ENCODE measurements at regions not wholly inside any gene's neighbourhood (a gene's known extent, or its start where the extent isn't known, plus 50 kb on each side); places are given as distances from the start of the nearest gene placed in this dataset.

DNA sequence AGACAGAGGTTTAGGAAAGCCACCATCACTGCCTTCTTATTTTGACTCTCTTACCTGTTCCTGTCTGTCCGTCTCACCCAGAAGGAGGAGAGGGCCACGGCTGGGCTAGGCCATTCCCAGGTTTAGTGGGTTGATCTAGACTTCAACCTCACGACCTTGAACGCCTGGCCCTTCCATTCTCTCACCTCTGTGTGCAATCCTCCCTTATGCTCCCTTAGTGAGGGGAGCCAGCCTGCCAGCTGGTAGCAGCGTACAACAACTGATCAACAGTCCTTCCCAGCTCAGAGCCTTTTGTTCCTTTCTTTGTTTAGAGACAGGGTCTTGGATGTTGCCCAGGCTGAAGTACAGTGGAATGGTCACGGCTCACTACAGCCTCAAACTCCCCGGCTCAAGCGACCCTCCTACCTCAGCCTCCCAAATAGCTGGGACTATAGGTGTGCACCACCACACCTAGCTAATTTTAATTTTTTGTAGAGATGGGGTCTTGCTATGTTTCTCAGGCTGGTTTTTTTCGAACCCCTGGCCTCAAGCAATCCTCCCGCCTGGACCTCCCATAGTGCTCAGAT, 123.9 kb downstream of the ZNF664 start:
- FAIRE-seq: no peak

DNA sequence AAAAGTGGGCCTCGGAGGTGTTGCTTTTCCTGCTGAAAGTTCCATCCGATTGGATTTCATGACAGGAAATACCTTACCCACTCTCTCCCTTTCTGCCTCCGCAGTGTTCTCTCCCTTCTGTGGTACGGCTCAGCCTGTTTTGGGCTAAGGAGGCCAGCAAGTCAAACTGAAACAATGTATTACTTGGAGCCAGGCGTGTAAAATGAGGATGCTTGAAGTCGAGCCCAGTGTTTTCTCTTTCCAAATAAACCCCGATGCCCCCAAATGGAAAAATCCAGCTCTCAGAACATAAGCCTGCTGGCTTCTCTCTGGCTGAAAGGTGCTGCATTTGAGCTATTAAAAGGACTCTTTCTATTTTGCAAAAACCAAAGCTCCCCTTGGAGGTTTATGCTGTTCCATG, 124.7 kb downstream of the ZNF664 start:
- FAIRE-seq: no peak

DNA sequence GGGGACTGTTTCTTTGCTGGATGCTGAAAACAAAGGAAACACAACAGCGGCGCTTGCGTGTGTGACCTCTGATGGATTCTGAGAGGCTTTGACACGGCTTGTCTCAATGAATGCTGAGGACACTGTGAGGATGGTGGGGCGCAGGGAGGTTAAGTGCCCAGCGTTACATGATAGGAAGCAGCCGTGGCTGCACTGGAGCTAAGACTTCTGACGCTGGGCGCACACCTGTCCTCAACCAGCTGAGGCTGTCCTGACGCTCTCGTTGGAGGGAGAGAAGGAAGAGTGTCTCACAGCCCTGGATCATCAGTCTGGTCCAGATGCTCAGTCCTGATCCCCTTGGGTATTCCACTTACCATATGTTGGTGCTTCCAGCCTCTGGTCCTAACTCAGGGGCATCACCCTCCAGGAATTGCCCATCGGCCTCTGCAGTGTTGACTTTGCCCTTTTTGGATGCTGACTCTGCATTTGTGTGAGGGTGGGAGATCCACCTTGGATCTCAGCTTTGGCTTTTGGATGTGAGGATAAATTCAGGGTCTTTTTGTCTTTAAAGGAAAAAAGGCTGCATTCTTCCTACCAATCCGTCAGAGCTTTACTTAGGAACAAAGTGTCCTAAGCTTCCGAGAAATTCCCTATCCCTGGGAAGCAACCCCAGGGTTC, 125.2 kb downstream of the ZNF664 start:
- no peak for FAIRE-seq

DNA sequence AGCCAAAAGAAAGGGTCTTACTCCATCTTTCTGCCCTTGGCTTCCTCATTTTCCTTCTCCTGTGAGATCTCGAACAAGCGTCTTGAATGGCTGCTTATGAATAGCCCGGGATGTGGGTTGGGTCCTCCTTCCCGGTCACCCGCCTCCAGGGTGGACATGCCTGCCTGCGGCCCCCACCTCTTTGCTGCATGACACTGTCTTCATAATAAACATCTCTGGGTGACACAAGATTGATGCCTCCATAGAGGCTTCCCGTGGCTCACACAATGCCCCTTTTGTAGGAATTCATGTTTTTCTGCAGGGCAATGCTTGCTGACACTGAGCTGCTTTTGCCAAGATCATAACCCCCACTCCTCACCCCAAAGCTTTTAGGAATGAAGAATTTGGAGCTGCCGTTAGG, 125.9 kb downstream of the ZNF664 start:
- FAIRE-seq: no peak

DNA sequence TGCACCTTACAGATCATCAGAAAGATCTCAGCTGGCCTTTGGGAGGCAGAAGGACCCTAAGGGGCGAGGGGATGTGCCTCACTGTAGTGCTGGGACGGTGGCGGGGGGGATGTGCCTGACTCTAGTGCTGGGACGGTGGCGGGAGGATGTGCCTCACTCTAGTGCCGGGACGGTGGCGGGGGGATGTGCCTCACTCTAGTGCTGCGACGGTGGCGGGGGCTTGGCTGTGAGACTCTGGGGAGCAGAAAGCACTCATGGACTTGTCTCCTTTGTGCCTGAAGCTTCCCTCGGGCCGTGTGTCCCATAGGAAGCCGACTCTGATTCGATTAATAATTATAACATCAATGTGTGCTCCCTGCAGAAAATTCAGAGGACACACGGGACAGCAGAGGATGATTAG, 126.6 kb downstream of the ZNF664 start:
- FAIRE-seq: no peak

DNA sequence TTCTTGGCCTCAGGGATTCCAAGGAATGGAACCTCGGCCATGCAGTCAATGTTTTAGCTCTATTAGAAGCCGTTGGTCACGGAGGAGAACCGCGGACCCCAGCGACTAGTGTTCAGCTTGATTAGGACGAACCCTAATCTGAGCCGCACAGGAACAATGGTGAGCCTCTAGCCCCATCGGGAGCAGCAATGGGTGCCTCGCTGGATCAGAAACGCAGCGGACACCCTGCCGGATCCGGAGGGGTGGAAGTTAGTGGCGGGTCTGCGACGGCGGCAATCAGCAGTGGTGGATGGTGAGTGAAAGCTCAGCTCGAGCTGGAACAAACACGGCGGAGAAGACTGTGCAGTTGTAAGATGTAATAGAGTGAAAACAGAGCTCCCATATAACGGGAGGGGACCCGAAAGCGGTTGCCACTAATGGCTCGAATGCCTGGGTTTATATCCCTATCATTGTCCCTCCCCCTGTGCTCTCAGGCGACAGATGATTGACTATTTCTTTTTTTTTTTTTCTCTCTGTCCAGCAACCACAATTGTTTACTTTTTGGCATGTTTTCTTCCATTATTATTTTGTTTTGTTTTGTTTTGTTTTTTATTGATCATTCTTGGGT, 127.7 kb downstream of the ZNF664 start:
- FAIRE-seq: no peak

DNA sequence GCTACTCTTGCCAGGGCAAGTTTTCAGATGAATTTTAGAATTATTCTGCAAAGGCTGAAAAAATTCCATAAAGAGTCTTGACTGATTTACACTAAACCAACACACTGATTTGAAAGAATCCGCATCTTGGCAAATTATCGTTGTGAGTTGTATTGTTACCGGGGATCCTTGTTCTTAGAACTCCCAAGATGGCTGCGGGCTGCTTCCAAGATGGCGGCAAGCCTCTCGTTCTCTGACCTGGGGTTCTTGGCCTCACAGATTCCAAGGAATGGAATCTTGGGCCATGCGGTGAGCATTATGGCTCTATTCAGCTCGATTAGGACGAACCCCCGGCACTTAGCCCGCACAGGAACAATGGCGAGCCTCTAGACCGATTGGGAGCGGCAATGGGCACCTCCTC, 132.5 kb downstream of the ZNF664 start:
- no peak for FAIRE-seq

DNA sequence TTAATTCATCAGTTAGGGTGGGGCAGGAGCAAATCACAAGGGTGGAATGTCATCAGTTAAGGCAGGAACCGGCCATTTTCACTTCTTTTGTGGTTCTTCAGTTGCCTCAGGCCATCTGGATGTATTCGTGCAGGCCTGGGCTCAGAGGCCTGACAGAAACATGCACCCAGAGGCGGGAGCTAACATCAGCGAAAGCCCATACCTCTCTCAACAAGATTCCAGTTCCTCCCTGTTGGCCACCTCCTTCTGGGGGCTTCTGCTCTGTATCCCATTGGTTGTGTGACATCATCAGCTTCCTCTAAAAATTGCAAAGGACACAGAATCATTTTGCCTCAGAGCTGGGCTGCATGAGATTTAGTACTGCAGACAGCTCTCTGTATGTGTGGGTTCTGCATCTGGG, 134.3 kb downstream of the ZNF664 start:
- no peak for FAIRE-seq

DNA sequence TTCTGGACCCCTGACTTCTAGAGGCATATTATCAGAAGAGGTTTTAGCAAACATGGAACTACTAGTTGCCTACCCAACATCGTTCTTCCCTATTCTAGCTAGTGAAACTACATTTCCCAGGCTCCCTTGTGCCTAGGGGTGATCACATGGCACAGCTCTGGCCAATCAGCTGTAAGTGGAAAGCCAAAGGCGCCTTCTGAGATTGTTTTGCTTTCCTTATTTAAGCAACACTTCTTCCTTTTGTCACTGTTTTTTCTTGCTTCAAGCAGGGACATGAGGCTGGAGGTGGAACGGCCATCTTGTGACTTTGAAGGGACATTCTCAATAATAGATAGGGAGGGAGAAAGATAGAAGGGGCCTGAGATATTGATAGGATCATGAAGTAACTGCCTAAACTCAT, 136.7 kb downstream of the ZNF664 start:
- FAIRE-seq: peak; percentile 37

DNA sequence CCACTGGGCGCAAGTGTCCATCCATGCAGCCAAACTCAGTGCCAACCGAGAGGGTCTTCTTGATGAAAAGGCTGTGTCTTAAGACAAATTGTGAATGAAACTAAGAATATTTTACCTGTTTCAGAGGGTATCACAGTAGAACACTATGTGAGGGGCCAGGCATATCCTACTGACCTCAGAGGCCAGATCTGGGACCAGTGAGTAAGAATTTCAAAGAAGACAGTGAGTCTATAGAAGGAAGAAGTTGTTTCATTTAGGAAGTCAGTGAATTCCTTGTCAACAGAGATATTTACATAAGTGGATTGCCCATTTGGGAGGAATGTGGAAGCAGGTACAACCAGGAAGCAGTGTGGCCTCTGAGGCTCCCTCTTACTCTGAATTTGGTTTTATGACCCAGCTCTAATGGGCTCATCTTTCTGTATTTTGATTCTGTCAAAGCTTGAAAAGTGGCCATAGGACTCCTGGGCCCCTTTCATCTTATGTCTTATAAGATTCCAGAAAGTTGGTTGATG, 137.4 kb downstream of the ZNF664 start:
- FAIRE-seq: no peak

DNA sequence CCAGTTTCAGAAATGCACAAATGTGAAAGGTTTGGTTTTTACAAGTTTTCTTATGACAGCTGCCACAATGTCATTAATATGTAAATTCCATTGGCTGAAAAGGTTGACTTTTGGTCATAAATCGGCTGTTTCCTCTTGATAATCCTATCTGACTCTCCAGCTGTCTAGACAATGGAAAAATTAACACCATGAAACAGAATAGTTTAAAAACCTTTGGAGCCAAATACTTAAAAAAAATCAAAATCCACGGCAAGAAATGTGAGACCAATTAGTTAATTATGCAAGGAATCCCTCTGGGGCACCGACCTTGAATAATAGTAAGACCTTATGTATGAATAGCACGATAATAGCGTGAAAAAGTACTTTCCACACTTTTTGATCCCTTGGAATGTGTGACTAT, 138.0 kb downstream of the ZNF664 start:
- no peak for FAIRE-seq

DNA sequence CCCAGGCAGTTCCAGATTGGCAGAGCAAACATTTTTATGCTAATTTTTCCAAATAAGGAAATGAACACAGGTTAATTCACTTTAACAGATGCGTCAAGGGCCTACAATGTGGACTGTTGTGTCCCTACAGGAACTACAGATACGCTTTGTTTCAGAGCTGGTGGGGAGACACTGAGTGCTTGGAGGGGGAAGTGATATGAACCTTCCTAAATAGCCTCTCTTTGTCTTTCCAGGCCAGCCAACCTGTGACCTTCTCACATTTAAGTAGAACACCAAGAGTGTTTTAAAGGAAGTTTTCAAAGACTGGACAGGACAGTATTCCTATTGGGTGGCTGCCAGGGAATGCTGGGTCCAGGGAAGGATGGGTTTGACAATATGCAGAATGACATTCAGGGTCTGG, 141.3 kb downstream of the ZNF664 start:
- no peak for FAIRE-seq

DNA sequence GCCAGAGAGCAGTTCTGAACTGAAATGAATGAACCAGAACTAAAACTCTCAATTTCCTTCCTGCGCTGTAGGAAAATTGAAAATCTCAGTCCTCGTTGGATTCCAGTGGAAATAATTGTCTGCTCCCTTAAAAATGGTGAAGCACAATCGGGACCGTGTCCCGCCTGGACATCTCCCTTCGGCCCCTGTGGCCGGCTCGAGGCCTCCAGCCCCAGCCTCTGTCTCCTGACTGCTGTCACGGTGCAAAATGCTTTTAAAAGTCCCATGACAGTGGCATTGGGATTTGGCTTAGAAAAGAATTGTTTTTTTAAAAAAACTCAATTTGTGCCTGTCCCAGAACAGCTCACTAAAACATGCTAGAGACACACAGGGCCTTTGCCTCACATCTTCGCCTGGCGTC, 142.5 kb downstream of the ZNF664 start:
- FAIRE-seq: no peak

DNA sequence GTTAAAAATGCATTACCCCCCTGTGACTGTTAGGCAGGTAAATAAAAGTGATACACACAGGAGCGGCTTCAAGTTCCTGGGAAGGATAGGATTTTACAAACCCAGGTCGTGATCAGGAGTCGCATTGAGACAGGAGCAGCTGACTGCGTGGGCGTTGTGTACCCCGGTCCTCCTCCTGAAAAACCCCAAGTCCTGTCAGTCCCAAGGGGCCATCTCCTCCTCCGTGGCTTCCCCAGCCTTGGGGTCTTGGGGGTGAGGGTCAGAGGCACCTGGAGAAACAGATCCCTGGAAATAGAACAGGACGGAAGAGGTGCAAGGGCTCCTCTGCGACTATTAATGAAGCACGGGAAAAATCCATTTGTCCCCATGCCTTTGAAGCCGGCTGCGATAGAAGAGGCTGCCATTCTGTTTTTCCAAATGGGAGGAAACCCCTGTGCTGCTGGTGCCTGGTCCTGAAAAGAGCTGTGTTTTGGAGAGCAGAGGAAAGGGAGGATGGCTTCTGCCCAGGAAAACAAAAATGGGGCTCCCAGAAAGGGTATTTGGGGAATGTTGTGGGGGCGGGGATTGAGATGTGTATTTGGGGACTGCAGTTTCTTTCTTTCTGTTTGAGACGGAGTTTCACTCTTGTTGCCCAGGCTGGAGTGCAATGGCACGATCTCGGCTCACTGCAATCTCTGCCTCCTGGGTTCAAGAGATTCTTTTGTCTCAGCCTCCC, 143.1 kb downstream of the ZNF664 start:
- no peak for FAIRE-seq

DNA sequence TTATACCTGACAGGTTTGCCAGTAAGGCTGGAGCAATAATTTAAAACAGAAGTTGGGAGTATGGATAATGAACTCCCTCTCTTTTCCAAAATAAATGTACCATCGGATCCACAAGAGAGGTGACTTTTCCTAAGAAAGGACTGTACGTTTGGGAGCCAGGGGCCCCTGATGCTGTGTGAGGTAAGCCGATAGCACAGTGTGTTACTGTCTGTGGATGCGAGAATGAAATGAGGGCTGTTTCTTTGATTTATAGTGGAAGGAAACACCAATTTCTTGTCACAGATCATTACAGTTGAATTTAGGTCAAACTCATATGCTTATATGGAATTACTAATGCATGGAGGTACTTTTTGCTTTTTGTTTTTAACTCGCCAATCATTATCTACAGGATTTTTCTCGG, 147.7 kb downstream of the ZNF664 start:
- FAIRE-seq: no peak

DNA sequence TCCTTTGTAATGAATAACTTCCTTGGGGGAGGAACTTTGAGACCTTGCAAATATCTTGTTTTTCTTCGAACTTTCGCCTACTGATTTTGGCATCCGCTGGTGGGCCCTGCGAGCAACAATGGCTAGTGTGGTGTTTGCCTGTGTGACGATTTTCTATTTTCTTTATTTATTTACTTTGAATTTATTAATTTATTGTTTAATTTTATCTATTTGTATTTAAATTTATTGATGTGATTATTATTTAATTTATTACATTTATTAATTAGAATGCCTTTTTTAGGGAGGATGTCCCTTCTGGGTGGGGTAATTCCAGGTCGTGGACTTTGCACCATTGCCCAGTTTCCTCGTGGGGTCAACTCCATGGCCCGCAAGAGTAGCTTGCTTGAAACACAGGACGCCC, 149.7 kb downstream of the ZNF664 start:
- no peak for FAIRE-seq

DNA sequence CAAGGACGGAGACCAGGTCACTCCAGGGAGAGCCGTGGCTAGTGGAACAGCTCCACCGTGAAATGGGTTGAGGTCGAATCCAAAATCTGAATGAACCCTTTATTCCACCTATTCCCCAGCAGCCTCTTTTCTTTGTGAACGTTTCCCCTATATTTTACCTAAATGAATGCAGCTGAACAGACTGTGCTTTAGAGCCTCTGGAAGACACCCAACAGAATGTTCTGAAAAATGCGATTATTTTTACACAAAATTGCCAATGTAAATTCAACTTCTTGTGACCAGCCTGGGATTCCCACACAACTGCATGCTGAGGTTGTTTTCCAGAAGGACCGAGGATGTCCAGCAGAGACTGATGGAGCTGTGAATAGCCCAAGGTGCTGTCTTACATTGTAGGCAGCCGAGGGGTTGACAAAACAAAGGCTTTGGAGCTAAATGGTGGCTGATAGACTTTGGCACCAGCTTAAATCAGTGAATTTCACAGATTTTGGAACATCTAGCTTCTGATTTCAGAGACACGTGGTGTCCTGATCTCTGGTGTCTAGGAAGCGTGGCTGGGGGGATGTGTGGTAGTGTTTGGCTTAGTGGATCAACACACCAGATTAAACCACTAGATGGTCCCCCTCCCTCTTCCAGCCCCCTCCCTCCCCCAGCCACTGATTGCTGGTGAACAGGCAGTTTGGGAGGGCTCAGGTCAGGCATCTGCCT, 150.4 kb downstream of the ZNF664 start:
- FAIRE-seq: no peak

DNA sequence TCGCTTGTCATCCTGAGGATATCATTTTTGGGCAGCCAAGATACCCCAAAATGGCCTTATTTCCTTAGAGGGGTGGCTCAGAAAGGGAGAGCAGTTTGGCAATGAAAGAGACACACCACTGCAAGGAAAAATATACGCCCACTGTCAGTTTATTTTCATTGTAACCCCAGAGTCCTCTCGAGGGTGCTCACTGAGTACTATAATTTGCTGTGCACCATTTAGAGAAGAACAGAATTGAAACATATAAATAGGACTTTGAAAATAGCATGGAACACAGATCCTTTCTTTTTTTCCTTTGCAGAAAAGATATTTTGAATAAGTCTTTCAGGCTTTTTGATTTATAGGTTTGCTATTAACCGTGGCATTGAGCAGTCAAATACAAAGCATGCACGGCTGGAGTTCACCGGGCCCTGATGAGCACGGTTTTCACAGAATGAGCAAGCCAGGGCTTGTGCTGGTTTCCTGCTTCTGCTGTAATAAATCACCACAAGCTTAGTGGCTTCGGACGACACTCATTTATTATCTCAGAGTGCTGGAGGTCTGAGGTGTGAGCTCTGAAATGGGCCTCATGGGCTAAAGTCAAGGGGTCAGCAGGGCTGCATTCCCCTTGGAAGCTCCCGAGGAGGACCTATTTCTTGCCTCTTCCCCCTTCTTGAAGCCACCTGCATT, 152.3 kb downstream of the ZNF664 start:
- FAIRE-seq: no peak

DNA sequence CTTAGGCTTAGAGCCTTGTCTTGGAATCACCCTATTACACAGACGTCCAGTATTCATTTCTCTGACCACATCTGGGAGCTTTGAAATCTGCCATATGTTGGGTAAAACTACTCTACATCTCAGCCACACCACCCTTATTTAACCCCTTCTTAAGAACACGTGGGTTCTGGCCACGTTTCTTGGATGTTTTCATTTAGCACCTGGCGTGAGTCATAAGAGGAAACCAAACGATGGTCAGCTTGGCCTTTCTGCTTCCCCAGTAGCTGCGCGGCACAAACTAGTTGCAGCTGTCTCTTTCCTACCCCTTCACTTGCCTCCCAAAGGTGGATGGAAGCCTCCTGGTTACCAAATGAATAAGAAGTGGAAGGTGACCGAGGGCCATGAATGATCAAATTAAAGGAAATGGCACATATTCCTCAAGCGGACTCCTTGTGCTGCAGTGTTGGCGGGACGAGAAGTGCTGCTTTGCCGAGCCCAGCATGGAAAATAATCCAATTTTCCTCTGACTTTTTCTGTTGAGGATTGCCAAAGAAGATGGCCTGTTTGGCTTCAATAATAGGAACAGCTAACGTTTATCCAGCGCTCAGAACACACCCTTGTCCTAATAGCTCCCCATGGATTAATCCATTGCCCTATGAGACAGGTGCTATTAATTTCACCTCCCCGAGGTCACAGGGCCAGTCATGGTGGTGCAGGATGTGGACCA, 154.1 kb downstream of the ZNF664 start:
- FAIRE-seq: no peak

DNA sequence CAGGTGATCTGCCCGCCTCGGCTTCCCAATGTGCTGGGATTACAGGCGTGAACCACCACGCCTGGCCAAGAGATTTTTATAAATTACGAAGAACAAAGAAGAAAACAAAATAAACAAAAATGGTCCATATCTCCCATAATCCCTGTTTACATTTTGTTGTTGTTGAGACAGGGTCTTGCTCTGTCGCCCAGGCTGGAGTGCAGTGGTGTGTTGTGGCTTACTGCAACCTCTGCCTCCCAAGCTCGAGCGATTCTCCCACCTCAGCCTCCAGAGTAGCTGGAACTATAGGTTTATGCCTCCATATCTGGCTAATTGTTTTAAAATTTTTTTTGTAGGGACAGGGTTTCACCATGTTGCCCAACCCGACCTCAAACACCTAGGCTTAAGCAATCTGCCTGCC, 156.1 kb downstream of the ZNF664 start:
- no peak for FAIRE-seq

DNA sequence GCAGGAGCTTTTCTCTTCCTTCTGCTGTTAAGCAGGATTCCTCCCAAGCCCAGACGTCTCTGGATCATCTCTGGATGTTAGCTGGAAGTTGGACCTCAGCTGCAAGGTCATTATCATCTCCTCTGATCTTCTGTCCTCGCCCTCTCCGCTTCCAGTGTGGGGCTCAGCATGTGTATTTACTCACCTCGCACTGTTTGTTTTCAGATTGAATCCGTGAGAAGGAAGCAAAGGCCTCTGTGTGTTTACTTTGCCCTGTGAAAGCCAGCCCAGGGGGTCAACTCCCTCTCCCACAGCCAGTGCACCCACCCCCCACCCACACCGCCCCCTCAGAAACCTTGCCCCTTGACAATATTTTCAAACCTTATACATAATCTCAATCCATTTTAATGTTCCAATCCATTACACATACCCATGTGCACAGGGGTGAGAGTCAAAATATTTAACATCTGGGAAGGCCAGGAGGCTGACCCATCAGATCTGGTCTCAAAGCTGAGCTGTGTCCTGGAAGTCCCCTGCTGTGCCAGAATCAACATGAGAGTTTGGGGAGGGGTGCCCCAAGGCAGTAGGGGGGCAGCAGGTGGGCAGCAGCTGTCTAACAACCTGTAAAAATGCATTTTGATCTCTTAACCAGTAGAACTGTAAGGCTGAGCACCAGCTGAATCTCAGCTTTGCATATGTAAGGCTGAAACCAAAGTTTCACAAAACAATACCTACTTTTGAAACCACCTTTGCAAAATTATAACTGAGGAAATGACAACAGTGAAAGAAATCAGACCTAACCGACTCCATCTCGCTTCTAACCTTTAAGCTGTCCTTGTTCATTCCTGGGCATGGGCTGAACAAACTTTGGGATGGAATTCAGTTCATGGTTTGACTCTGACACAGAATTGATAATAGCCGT, 157.9 kb downstream of the ZNF664 start:
- FAIRE-seq: no peak
